ENCODE measurements at regions not wholly inside any gene's neighbourhood (a gene's known extent, or its start where the extent isn't known, plus 50 kb on each side); places are given as distances from the start of the nearest gene placed in this dataset.

- Histone ChIP-seq H2BK20ac (ENCODE audit: low read depth, low read length, poor library complexity, severe bottlenecking) (no peak overlapping the region), H3K79me1 (ENCODE audit: insufficient read depth, low read depth, low read length, poor library complexity, severe bottlenecking) (no peaks in the 10 kb centered on the region), H4K20me1 (ENCODE audit: control insufficient read depth, insufficient read depth, insufficient read length) (no peaks in the 10 kb centered on the region), H3K4me2 (ENCODE audit: insufficient read depth, insufficient read length, low read length) (no peak overlapping the region), H3K18ac (ENCODE audit: insufficient read length, low read depth, low read length) (no peak overlapping the region), H2BK120ac (ENCODE audit: low read depth, low read length, poor library complexity, severe bottlenecking) (no peak overlapping the region), H2AFZ (ENCODE audit: low read length) (no peak overlapping the region), H4K91ac (ENCODE audit: insufficient read length, low read depth, low read length) (no peak overlapping the region), H2BK15ac (ENCODE audit: low read depth, low read length) (no peak overlapping the region), H3K23me2 (ENCODE audit: insufficient read length, low read depth, low read length, poor library complexity, severe bottlenecking) (no peaks in the 10 kb centered on the region), H3K27me3 (ENCODE audit: insufficient read depth, low read length) (no peaks in the 10 kb centered on the region), H3K9ac (ENCODE audit: extremely low read depth, insufficient read length, low read length) (no peak overlapping the region), H3T11ph (ENCODE audit: low read length) (no peak overlapping the region), H3K4ac (ENCODE audit: low read depth, low read length) (no peak overlapping the region), H3K27ac (ENCODE audit: insufficient read length, low read depth, low read length) (no peak overlapping the region), H3K79me2 (ENCODE audit: insufficient read depth, low read length) (no peaks in the 10 kb centered on the region), H3K4me1 (ENCODE audit: insufficient read depth, low read length) (no peaks in the 10 kb centered on the region), H3K9me3 (ENCODE audit: control insufficient read depth, low read depth, low read length) (no peaks in the 10 kb centered on the region), H2BK5ac (ENCODE audit: insufficient read length, low read length) (no peak overlapping the region), H2AK5ac (ENCODE audit: insufficient read length, low read length) (no peak overlapping the region), H4K8ac (replicated peaks; ENCODE audit: insufficient read length, low read depth, low read length) (no peak overlapping the region), H2BK12ac (ENCODE audit: insufficient read length, low read depth, low read length) (no peak overlapping the region), H3K23ac (ENCODE audit: insufficient read length, low read depth, low read length) (no peak overlapping the region), H4K5ac (ENCODE audit: insufficient read length, low read depth, low read length) (no peak overlapping the region), H3K56ac (ENCODE audit: insufficient read length, low read depth, low read length) (no peak overlapping the region), H3K14ac (ENCODE audit: insufficient read depth, low read length) (no peak overlapping the region)
- no peak for TF ChIP-seq CTCF (conservative IDR thresholded peaks at IDR 0.05)
- Mint-ChIP-seq H3K4me1 (no peaks in the 10 kb centered on the region), H3K36me3 (ENCODE audit: insufficient read depth in 1 of 3, low read depth in 3 of 3) (no peaks in the 10 kb centered on the region), H3K4me3 (no peak overlapping the region), H3K27me3 (ENCODE audit: low read depth) (no peaks in the 10 kb centered on the region), H3K9me3 (no peaks in the 10 kb centered on the region), H3K27ac (no peak overlapping the region)
- WGBS (ENCODE audit: extremely low coverage, insufficient read length, low lambda C conversion rate) = no CpG with 5 or more reads among the region's 2 CpGs
- no peak for DNase-seq
Measured at GRCh38 chr1:192057766-192058165, 100.5 kb upstream of the RGS18 start.
